Sciatic nerve (tissue), 2 donors: ENCODE measurements at regions not wholly inside any gene's neighbourhood (a gene's known extent, or its start where the extent isn't known, plus 50 kb on each side); places are given as distances from the start of the nearest gene placed in this dataset.
"Not testable (repeated sequence)": the region's sequence is repeated elsewhere in the genome, so short reads cannot be mapped to it uniquely, and the experiment has no call there.

Source experiments
- ATAC-seq: fragments of 200-7000 bp; cut with Tn5 transposase; one replicate; pipeline ENCODE4 v1.9.1; 2020; ENCODE audit warnings: mild to moderate bottlenecking, moderate library complexity
- DNase-seq: peaks from one replicate; pipeline ENCODE4 v3.0.0-alpha.2; 2020; ENCODE audit warnings: low spot score
- intact Hi-C: fragments of 100-400 bp; cut with DNase I; formaldehyde crosslinking; loops from one replicate; pipeline ENCODE4 v1.14.2; 2022
- donor health status: DM: no; HTN: no; CAD: no.
- donor health status: DM: no; HTN: no; CAD: no.

DNA sequence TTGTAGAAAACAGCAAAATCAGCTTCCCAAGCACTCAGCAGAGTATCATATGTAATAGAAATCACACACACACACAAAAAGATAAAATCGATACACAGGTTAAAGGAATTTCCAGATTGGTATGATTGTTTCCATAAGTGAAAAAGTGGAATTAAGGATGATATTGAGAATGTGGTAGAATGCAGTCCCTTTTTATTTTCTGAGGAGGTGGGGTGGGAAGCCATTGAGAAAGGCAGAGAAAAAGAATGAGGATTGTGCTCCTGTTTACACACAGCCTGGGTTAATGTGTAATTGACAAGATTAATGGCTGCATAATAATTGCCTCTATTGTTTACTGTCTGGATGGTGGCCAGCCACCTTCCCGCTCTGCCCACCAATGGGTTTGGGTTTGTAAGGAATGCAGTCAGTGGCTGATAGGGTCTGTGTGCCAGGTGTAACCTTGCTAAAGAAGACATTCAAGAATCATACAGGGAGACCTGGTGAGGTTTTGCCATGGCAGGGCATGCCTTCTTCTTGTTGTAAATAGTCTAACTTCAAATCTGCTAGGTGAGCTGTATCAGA is 177.2 kb upstream of the MAP3K1 start:
- intact Hi-C loops: no loop called here
- no peak for DNase-seq
- no peak for ATAC-seq

DNA sequence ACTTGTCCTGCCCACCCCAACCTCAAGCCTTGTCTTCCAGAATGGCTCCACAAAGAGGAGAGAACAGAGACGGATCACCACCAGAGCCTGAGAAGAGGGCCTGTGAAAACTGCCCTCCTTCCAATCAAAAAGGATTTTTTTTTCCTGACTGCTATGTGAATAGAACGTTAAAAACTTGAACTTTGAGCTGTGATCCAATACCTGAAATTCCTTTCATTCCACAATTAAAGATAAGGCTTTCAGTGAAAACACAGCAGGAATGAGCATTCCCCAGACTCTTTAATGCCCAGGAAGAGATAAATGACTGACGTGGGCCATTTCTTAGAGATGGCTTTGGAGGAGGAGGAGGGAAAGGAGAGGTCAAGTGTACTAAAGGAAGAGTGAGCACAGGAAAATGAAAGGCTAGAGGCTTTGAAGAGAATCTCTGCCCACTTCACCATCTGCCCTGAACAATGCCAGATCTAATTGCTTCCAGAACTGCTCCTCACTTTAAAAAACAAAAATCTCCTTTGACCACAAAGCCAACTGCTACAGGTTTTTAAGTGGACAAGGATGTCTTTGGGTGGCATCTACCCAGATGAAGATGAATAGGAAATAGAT is 177.9 kb upstream of the MAP3K1 start:
- intact Hi-C loops: no loop called here
- ATAC-seq: no peak
- no peak for DNase-seq

DNA sequence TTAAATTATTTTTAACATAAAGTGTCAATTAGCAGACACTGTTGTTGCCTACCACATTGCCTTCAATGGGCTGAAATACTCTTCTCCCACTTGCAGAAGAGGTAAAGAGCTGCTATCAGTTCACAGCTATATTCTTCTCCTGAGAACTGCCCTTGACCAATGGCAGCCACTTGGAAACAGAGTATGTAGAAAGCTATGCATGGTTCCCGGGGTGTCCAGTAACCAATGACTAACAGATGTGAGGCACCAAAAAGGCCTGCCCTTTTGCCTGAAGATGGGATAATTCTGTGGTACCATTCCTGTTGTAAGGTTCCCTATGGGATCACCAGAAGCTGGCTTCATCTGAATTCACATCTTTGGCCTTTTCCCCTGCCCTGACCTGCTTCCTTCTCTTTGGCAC is 181.4 kb upstream of the MAP3K1 start:
- intact Hi-C loops: no loop called here
- ATAC-seq (no peak), DNase-seq (no peak)

DNA sequence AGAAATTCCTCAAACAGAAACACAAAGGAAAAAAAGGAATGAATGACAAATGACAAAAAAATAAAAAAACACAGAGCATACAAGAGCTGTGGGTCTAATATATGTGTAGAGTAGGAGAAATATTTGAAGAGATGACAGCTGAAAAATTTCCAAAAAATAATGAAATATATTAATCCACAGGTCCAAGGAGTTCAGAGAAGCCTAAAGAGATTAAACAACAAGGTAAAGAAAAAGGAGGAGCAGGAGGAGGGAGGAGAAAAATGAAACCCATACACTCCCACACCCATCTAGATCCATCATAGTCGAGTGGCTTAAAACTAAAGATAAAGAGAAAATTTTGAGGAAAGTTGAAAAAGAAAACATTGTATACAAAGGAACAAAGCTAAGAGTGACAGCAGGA is 182.4 kb upstream of the MAP3K1 start:
- DNase-seq (no peak), ATAC-seq (no peak)
- intact Hi-C loops: no loop called here

DNA sequence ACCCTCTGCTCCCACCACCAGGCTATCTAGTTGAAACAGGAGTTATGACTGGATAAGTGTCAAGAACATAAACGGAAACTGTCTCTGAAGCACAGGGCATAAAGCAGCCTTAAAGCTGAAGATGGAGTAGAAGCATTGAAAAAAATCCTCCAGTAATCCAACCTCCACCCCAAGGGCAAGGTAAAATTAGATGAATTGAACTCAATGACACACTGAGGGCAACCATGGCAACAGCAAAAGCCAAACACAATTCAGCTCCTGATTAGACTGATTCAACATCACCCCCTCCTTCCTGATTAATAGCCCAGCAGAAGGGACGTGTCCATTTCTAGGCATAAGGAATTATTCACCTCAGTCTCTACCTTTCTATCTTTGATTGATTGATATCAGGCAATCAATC is 183.2 kb upstream of the MAP3K1 start:
- intact Hi-C loops: no loop called here
- DNase-seq (no peak), ATAC-seq (no peak)

DNA sequence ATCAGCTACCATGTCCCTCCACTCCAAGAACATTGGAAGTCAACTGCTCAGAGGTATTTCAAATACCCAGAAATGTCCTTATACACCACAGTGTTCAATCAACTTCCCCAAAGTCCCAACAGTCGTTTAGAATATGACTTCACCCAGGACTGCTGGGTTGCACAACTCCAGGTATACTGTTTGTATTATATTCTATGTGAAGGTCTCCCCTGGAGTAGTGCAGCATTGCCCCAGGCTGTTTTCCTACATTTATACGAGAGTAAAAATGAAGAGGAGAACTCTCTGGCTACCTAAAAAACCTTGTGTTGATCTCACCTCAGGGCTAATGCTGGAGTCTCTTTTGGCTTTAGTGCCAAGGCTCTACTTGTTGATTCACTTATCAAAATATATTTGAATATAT is 183.6 kb upstream of the MAP3K1 start:
- DNase-seq: no peak
- no peak for ATAC-seq
- intact Hi-C loops: no loop called here

DNA sequence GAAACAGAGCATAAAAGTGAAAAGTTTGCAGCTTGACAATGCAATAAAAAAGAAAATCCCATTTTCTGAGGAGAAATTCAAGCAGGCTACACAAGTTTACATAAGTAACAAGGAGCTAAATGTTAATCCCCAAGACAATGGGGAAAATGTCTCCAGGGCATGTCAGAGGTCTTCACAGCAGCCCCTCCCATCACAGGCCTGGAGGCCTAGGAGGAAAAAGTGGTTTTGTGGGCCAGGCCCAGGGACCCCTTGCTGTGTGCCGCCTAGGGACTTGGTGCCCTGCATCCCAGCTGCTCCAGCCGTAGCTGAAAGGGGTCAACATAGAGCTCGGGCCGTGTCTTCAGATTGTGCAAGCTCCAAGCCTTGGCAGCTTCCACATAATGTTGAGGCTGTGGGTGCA is 186.7 kb upstream of the MAP3K1 start:
- ATAC-seq, DNase-seq, intact Hi-C loops: not testable (repeated sequence)

DNA sequence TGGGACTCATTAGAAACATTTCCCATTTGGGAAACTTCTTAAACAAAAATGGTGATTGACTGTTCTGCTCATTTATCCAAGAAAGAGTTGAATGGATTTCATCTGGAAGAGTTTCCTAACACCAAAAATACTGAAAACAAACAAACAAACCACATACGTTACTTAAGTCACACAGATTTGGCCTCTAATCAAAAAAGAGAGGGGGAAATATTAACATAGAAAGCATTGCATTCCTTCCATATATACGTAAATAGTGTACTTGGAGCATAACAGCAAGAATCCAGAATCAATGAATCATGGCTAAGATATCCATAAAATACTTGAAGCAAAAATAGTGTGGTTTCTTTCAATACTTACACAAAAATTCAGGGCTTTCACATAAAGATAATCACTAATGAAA is 189.8 kb upstream of the MAP3K1 start:
- no peak for DNase-seq
- intact Hi-C loops: no loop called here
- no peak for ATAC-seq

DNA sequence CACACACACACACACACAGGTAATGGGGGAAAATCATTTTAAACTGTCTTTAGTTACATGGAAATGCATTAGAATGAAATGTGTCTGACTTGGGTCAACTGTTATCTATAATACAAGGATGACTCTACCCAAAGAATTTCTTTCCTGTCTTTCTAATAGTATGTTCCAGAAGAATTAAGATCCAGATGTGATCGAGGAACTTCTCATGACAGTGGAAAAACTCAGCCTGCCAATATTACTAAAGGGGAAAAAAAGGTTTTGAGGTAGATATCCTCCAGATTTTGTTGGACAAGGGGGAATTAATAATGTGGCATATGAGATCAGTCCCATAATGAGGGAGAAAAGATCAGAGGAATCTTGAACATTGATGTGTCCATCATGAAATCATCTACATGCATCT is 190.6 kb upstream of the MAP3K1 start:
- DNase-seq: no peak
- intact Hi-C loops: no loop called here
- no peak for ATAC-seq

DNA sequence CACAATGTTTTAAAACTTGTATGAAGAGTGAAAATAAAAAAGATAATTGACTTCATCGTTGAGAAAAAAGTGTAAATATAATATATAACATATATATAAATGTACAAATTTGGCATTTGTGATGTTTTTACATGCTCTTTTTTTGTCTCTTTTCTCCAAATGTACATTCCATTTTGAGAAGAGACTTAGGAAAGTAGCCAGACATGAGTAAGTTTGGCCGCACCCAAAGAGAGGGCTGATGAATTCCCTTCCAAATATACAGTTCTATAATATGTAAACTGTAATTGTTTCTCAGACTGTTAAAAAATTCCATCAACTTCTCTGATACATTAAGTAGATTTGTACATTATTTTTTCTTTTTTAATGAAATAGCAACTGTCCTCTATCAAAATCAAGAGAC is 193.2 kb upstream of the MAP3K1 start:
- intact Hi-C loops: no loop called here
- no peak for DNase-seq
- ATAC-seq: no peak

DNA sequence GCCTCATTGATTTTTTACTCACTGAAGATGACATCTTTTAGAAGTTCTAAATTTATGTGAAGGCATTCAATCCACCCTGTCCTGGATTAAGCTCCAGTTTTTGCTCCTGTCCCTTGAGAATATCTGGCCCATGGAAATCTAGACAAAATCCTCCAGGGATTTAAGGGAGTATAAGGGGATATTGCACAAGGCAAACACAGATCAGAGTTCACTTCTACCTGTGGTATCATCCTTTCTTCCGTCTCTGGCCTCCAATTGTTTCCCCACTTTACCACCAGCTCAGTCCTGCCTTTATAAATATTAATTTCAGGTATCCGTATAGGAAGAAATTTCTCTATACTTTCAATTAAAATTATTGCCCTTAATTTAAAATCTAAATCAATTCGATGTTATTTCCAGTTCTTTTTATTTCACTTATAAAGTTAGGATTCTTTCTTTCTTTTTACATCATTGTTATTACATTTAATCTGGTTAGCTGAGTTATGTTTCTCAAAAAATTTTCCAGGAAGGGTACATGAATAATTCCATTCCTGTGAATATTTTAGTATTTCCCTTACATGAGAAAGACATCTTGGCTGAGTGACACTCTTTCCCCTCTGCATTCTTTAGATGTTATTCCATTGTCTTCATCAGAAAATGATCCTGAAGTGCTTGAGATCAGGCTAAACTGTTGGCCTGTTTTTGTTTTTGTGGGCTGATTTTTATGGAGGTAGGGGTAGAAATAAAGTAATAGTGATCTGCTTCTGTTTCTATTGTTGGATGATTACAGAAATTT is 194.3 kb upstream of the MAP3K1 start:
- ATAC-seq (no peak), DNase-seq (no peak)
- intact Hi-C loops: no loop called here

DNA sequence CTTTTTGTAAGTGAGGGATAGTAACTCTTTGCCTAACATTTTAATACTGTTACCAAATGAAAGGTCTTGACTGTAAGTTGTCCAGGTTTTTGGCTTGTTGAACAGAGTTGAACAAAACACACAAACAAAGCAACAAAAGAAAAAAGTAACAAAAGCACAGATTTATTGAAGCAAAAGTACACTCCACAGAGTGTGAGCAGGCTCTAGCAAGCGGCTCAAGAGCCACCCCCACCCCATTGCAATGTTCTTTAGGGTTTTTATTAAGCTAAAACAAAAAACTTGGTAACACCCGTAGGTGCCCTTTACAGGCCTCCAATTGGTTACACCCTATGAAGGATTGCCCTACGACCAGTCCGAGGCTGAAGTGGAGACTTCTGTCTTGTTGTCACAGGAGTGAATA is 197.4 kb upstream of the MAP3K1 start:
- no peak for DNase-seq
- no peak for ATAC-seq
- intact Hi-C loops: no loop called here

DNA sequence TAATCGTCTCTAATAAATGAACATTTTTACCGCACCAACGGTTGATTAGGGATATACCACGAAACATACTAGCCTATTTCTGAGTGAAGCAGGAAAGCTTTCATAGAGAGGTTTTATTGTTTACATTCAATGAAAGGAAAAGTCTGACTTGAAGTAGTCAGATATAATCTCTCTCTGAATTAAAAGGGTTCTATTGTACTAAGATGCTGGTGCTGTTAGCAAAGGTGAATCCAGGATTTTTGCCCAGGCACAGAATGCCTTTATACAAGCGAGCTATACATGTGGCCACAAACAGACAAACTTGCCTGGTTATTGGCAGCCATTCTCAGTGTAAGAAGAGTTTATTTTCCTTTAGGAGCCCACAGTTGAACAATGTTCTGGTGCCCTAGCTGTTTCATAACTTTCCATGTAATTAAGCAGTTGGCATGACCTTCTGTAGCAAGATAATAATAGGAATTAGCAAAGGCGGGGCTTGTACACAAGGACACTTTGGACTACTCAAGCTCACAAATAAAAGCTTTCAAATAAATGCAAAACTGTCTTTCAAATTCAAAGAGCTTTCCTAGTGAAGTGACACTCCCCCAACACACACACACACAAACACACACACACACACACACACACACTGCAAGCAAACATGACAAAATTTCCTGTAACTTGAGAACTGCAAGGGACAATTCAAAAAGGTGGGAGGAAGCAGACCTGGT is 198.7 kb upstream of the MAP3K1 start:
- no peak for ATAC-seq
- no peak for DNase-seq
- intact Hi-C loops: no loop called here

DNA sequence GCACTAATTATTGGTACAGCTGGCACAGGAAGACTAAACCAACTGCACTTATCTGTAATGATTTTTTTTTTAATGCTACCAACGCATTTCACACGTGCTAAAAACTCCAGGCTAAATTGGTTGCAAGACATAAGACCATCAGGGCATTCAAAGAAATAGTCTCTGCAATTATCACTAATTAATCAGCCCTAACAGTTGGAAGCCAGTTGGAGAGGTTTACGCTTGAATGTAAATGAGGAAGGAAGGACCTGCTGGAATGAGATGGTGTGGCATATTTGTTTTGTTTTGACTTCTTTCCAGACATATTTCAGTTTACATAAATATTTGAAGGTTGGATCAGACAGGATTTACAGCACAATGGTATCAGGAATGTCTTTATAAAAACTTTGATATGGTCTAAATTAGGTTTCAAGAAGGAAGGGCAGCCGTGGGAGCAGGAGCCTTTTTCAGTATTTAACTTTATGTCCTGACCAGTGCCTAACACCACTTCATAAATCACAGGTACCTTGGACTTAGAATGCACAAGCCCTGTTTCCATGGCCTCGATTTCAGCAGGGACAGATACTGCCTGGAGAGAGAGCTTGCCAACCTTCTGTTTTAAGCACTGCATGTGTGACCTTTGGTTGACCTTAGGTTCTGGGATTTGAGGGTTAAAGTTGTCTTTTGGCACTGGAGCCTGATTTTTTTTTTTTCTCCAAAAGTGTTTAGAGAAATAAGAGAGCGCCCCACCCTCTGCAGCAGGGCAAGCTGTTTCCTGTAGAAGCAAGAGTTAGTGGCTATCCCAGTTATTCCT is 199.8 kb upstream of the MAP3K1 start:
- no peak for DNase-seq
- intact Hi-C loops: no loop called here
- peak; percentile 70 for ATAC-seq

DNA sequence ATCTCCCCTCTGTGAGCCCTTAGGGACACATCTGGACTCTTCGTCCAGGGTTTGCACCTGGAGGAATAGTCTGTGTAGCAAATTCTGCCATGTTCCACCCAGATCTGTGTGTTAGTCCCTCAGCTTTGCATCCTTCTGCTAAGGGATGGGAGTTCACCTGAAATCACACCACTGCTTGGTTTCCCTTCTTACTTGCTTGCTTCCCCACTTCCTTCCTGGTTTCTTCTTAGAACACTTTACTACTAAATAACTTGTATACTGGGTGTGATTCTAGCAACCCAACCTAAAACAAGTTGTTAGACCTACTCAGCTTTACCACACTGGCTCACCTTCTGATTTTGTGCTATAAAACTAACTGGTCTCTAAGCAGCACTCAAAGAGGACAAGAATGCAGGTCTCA is 202.6 kb upstream of the MAP3K1 start:
- intact Hi-C loops: no loop called here
- DNase-seq: no peak

DNA sequence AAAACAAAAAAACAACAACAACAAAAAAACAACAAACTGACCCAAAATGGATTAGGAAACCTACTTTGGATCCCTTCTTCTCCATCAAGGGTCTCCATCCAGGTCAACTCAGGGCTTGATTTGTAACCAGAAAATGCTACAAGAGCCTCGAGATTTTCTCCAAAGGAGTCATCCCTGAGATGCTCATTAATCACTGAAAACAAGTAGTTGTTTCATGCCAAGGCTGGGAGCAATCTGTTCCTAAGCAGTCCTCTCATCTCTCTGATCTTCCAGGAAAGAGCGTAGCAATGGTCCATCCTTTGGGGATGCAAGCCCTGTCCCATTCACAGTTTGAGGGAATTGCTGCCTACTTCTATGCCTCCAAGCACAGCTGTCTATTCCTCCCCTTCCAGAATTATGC is 203.0 kb upstream of the MAP3K1 start:
- DNase-seq (no peak), ATAC-seq (no peak)
- intact Hi-C loops: no loop called here

More for the DNA sequence above, 202.6 kb upstream of the MAP3K1 start:
- ATAC-seq: no peak

DNA sequence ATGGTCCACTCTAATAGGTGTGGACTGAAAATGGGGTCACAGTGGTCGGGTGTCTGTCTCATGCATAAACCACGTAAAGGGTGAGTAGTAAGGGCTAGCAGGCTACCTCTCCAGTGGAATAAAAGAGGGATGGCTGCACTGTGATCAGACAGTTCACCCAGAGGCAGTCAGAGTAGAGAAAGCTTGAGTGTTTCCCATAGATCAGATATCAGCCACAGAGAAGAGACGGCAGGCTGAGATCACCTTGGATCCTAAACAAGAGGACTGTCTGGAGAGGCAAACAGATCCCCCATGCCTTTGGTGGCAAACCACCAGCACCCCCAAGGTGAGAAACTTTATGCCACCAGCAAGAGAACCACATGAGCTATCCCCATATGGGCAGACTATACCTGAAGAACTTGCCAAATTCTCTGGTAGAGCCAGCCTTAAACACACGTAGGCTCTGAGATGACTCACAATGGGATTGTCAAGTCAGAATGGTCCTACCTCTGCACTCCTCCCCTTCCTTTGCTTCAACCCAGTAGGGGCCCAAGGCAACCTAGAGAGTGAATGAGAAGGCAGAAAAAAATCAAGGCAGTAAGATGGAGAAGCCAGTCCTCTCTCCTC is 205.2 kb upstream of the MAP3K1 start:
- ATAC-seq: no peak
- intact Hi-C loops: no loop called here
- no peak for DNase-seq

DNA sequence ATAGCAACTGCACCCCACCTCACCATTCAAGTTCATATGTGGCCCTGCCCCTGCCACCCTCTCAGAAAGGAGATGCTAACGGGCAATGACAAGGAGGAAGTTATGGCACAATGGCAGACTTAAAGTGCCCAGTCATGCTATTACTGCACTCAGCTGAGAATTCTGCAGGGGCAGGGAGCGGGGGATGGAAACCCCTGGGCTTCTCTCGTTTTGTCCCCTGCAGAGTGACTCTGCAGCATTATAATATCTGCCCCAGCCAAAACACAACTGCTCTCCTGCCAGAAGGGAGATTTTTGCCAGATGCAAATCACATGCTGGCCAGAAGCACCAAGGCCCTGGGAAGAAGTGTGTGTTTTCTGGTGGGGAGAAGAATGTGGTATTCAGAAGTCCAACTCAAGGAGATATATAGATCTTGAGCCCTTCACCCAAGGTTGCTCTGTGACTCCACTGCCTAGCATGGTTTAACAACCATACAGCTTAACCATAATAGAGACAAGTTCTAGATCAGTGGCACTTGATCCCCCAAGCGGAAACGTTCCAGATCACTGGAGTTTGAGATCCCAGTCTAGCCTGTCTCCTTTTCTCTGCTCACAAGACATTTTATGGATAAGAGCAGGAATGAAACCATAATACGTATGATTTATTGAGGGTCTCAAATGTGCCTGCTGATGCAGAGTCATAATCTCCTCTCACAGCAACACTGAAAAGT is 207.0 kb upstream of the MAP3K1 start:
- DNase-seq (no peak), ATAC-seq (no peak)
- intact Hi-C loops: no loop called here
